Cerebellar cortex (tissue), 1 donor: ENCODE measurements at regions not wholly inside any gene's neighbourhood (a gene's known extent, or its start where the extent isn't known, plus 50 kb on each side); places are given as distances from the start of the nearest gene placed in this dataset.

Source experiments
- DNase-seq: peaks from one replicate; pipeline ENCODE4 v3.0.0-alpha.2; 2015; ENCODE audit warnings: low spot score

- DNase-seq, result no peak
Observed at GRCh38 chr12:97177481-97177880, 270.4 kb downstream of the NEDD1 start.

DNA sequence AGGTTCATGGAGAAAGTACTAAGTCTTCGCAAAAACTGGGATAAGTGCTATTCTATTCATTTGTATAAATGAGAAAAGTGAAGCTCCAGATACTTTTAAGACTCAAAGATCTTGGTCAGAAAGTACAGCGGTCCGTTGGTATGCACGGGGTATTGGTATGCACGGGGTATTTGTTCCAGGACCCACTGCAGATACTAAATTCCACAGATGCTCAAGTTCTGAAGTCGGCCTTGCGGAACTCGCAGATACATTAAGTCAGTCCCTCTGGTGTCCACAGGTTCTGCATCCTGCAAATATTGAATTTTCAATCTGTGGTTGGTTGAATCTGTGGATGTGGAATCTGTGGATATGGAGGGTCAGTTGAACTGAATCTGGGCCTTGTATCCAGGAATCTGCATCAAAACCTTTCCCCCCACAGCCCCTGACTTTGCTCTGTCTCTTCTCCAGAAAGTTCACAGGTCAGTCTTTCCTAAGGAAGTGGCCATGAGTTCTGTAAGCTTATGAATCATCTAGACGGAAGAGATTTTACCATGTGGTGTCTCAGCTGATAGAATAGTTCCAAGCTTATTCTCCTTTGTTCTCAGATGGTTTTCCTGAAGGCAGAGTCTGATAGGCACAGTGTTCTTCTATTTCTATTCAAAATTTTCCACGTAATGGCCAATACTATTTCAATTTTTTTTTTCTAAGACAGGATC lies 274.7 kb downstream of the NEDD1 start:
- no peak for DNase-seq

- DNase-seq, result no peak
Observed at GRCh38 chr12:97182769-97183168, 275.7 kb downstream of the NEDD1 start.

GRCh38 chr12:97184127-97184773 lies 277.2 kb downstream of the NEDD1 start:
- no peak for DNase-seq

- no peak for DNase-seq
Observed at GRCh38 chr12:97185567-97185966, 277.0 kb upstream of the RMST start.

DNA sequence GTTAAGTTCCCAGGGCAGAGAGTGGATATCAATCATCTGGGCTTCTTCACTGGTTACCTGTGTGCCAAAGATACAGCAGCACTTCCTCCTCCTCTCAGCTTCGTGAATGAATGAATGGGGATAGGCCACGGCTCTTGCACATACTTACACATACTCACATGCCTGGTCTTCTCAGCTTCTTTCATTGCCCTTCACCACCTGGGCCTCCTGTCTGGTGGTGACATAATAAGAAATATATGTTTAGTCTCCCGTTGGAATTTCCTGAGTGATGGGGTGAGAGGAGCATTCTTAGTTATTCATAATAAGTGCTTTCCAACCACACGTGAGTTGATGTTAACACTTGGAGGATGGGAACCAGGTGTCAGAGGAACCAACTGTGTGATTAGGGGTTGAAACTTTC lies 268.1 kb upstream of the RMST start:
- DNase-seq, result no peak

DNA sequence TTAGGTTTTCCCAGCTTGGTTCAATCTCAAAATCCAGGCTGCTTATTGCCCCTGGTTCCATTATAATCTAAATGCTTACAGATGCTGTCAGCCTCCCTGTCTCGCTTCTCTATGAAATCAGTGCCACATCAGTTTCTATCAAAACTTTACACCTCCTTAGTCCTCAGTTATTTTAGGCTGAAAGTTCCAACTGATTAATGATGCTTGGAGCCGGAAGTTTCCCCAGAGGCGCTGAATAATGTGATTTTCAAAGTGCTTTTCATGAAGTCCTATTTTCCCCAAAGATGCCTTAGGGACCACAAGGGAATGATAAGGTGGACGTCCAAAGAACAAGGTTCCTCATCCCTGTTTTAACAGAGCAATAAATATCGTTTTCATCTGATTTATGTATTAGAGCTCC lies 262.4 kb upstream of the RMST start:
- no peak for DNase-seq

GRCh38 chr12:97203408-97203807 lies 259.2 kb upstream of the RMST start:
- DNase-seq, result no peak

DNA sequence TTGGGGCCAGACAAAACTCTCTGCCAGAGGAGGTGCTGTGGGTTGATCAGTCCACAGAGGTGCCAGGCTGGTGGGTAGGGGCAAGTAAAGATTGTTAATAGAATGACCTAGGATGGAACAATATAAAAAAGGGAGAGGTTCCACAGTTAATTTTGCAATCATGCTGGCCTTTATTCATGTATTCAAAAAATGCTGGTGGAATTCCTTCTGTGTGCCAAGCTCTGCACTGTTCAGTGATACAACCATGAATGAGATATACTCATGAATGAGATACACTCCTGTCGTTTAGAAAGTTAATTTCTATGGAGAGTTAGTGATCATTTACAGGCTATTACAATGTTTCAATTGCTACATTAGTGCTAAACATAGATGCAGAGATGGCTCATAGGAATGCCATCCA lies 252.6 kb upstream of the RMST start:
- DNase-seq, result no peak

- DNase-seq, result no peak
Observed at GRCh38 chr12:97211416-97211930, 251.1 kb upstream of the RMST start.

DNA sequence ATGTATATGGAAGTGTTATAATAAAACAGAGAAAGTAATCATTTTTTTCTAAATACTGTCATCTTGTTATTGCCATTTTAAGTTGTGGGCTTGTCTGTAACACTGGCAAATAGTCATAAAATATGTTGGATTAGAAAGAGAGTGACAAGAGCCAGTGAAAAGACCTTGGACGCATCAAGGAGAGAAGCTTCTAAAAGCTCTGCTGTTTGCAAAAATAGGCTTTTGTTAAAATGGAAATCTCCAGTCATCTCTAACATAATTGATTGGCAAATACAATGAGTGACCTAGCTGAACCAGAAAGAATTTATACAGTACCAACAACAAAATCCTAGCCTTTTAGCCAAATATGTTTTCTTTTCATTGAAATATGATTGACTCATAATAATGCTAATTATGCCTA lies 245.8 kb upstream of the RMST start:
- no peak for DNase-seq

GRCh38 chr12:97222391-97222790 lies 240.2 kb upstream of the RMST start:
- no peak for DNase-seq

DNA sequence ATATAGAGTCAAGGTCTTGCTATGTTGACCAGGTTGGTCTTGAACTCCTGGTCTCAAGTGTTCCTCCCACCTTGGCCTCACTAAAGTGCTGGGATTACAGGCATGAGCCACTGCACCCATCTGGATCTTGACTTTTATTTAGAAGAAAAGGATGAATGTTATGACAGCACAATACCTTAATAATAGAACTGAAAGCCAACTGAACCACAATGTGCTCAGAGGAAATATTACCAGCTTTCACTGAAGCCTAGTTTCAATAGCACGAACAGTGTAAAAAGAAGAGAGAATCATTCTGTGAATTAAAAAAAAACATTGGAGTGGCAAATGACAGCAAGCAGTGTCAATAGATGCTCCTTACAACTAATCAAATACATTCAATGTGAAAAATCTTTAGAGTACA lies 239.2 kb upstream of the RMST start:
- DNase-seq, result no peak

- DNase-seq, result no peak
Observed at GRCh38 chr12:97229004-97229403, 233.6 kb upstream of the RMST start.

DNA sequence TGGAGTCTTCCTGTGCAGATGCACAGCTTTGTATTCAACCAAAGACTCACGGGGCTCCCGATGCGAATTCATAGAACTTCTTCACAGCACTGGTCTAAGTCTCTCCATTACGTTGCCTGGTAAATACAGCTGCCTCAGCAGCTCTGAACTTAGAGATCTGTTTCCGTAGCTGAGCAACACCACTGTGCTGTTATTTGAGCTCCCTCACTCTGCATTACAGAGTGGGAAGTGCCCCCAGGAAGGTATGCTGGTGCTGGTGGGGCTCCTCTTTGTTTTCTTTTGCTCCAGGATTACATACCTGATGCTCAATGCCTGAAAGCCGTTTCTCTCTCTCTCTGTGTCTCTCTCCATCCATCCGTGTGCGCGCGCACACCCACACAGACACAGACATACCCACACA lies 227.5 kb upstream of the RMST start:
- DNase-seq, result no peak

- DNase-seq, result no peak
Observed at GRCh38 chr12:97246368-97246767, 216.2 kb upstream of the RMST start.

GRCh38 chr12:97250483-97250882 lies 212.1 kb upstream of the RMST start:
- no peak for DNase-seq

GRCh38 chr12:97257726-97258125 lies 204.9 kb upstream of the RMST start:
- DNase-seq, result no peak

- no peak for DNase-seq
Observed at GRCh38 chr12:97259098-97259497, 203.5 kb upstream of the RMST start.

DNA sequence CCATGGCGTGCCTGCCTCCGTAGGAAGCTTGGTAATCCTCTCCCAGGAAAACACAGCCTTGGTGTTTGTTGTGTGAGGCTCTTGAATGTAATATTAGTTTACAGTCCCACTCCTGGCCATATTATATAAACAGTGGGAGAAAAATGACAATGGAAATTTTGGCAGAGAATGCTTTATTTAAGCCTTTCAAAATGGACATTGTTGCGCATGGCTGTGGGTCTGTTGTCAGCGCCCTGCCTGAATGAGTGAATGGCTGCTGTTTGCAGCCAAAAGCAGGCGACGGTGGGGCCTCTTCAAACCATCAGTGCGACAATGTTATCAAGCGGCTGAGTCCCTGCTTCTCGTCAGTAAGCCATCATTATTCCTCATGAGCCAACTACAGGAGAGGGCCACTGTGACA lies 201.8 kb upstream of the RMST start:
- DNase-seq, result no peak

DNA sequence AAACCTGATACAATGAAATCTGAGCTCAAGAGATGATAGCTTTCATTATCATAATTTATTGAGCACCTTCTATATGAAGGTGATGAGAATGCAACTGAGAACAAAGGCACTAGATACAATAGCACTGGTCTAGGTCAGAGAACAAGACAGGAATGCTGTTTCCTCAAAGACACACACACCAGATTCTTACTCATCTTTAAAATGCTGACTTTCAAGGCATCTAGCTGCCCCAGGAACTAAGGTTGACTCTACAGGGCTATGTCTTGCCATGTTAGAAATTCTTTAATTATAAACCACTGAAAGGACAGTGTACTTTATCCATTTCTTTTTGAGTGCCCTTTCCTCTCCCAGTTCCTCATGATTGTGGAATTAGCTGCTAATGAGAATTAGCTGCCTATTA lies 195.4 kb upstream of the RMST start:
- DNase-seq, result no peak

GRCh38 chr12:97267594-97268202 lies 194.9 kb upstream of the RMST start:
- DNase-seq, result no peak

DNA sequence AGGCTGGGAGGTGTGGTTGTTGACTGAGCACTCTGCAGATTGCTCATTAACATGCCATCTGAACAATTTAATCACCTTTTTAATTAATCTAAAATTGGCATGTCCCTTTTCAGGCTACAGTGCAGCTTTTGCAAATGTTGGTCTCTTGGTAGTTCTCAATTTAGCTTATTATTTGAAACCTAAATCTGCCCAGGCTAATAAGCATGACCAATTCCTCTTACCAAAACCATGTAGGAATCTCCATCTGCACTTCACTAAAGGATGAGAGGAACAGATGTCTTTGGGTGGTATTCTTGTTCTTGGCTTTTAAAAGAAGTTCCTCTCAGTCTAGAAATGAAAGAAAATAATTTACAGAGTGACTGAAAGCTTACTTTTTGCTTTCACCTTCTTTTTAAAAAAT lies 190.1 kb upstream of the RMST start:
- no peak for DNase-seq
